B cell (primary cell): ENCODE measurements at regions not wholly inside any gene's neighbourhood (a gene's known extent, or its start where the extent isn't known, plus 50 kb on each side); places are given as distances from the start of the nearest gene placed in this dataset.

Experiments
- EZH2 ChIP-seq: IDR thresholded peaks from 2 replicates; pipeline ENCODE4 v1.6.1; 2012; ENCODE audit warnings: borderline replicate concordance, low read depth, mild to moderate bottlenecking, moderate library complexity, low read length; ENCODE audit not compliant: insufficient read depth, poor library complexity, severe bottlenecking
- TF ChIP-seq, protein P1 (sequence below): fragments of 200-600 bp; IDR thresholded peaks from one replicate; pipeline ENCODE4 v1.8.0; 2022; ENCODE audit warnings: antibody characterized with exemption, mild to moderate bottlenecking

DNA sequence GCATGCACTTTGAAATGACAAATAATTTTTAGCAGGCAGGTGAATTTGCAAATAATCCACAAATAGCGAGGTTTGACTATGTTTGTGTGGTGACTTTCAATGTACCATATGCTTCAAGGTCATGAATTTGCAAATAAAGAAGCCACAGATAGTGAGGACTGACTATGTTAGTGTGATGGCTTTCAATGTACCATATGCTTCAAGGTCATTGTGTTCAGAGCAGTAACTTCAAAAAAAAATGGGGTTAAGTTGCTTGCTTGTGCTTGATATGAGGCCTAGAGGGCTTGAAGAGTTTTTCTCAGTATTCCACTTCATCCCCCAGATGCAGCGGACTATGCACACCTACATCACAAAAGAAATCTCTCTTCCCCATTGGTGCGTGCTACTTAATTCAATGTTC lies 602.9 kb upstream of the LRRTM4 start:
- TF ChIP-seq, protein P1, sequence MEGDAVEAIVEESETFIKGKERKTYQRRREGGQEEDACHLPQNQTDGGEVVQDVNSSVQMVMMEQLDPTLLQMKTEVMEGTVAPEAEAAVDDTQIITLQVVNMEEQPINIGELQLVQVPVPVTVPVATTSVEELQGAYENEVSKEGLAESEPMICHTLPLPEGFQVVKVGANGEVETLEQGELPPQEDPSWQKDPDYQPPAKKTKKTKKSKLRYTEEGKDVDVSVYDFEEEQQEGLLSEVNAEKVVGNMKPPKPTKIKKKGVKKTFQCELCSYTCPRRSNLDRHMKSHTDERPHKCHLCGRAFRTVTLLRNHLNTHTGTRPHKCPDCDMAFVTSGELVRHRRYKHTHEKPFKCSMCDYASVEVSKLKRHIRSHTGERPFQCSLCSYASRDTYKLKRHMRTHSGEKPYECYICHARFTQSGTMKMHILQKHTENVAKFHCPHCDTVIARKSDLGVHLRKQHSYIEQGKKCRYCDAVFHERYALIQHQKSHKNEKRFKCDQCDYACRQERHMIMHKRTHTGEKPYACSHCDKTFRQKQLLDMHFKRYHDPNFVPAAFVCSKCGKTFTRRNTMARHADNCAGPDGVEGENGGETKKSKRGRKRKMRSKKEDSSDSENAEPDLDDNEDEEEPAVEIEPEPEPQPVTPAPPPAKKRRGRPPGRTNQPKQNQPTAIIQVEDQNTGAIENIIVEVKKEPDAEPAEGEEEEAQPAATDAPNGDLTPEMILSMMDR = no peak
- TF ChIP-seq EZH2 = no peak
